Neural crest cell (in vitro differentiated cells): ENCODE measurements at regions not wholly inside any gene's neighbourhood (a gene's known extent, or its start where the extent isn't known, plus 50 kb on each side); places are given as distances from the start of the nearest gene placed in this dataset.

Experiments
- DNase-seq: peaks from one replicate; pipeline ENCODE4 v3.0.0; 2021; ENCODE audit warnings: low read depth, mixed read lengths, low spot score
- H3K27ac Mint-ChIP-seq: one replicate; pipeline ENCODE4 v1.8.0; 2021; ENCODE audit warnings: mild to moderate bottlenecking, mixed read lengths; ENCODE audit not compliant: unreplicated experiment
- H3K27me3 Mint-ChIP-seq: 2 replicates; pipeline ENCODE4 v1.8.0; 2021; ENCODE audit warnings: low read depth, mild to moderate bottlenecking, mixed read lengths
- H3K36me3 Mint-ChIP-seq: 2 replicates; pipeline ENCODE4 v1.8.0; 2021; ENCODE audit warnings: low read depth, mild to moderate bottlenecking, mixed read lengths
- H3K4me1 Mint-ChIP-seq: 2 replicates; pipeline ENCODE4 v1.8.0; 2021; ENCODE audit warnings: mixed read lengths
- H3K4me3 Mint-ChIP-seq: one replicate; pipeline ENCODE4 v1.8.0; 2021; ENCODE audit warnings: mild to moderate bottlenecking, mixed read lengths
- H3K9me3 Mint-ChIP-seq: 2 replicates; pipeline ENCODE4 v1.8.0; 2021; ENCODE audit warnings: mixed read lengths
- CTCF ChIP-seq: fragments of 200-600 bp; sonication (generic); conservative IDR thresholded peaks from 2 replicates; pipeline ENCODE4 v1.5.0; 2021; ENCODE audit warnings: antibody characterized with exemption, mild to moderate bottlenecking

GRCh38 chrX:39414290-39414854 is 613.1 kb downstream of the MID1IP1 start:
- no peak for DNase-seq
- Mint-ChIP-seq H3K27me3 (no peaks in the 10 kb centered on the region), H3K4me1 (peaks cover 15% of the 10 kb centered on the region), H3K4me3 (no peak overlapping the region), H3K9me3 (peaks cover 3% of the 10 kb centered on the region), H3K36me3 (no peaks in the 10 kb centered on the region), H3K27ac (no peak overlapping the region)
- no peak for TF ChIP-seq CTCF

- DNase-seq, result no peak
- no peak overlapping the region for H3K4me3 Mint-ChIP-seq
- H3K27me3 Mint-ChIP-seq, result no peaks in the 10 kb centered on the region
- H3K36me3 Mint-ChIP-seq, result no peaks in the 10 kb centered on the region
- H3K4me1 Mint-ChIP-seq, result peaks cover 18% of the 10 kb centered on the region
- no peak for TF ChIP-seq CTCF
- no peak overlapping the region for H3K27ac Mint-ChIP-seq
- H3K9me3 Mint-ChIP-seq, result peaks cover 3% of the 10 kb centered on the region
Measured at GRCh38 chrX:39416547-39417260, 615.4 kb downstream of the MID1IP1 start.

- no peak overlapping the region for H3K27ac Mint-ChIP-seq
- no peaks in the 10 kb centered on the region for H3K27me3 Mint-ChIP-seq
- H3K4me1 Mint-ChIP-seq, result peaks cover 18% of the 10 kb centered on the region
- peaks cover 3% of the 10 kb centered on the region for H3K9me3 Mint-ChIP-seq
- no peak for TF ChIP-seq CTCF
- H3K36me3 Mint-ChIP-seq, result no peaks in the 10 kb centered on the region
- H3K4me3 Mint-ChIP-seq, result no peak overlapping the region
- no peak for DNase-seq
Measured at GRCh38 chrX:39418254-39418704, 617.0 kb downstream of the MID1IP1 start.

- Mint-ChIP-seq H3K4me1 (peaks cover 18% of the 10 kb centered on the region), H3K9me3 (no peaks in the 10 kb centered on the region), H3K27ac (no peak overlapping the region), H3K4me3 (no peak overlapping the region), H3K36me3 (no peaks in the 10 kb centered on the region), H3K27me3 (no peaks in the 10 kb centered on the region)
- TF ChIP-seq CTCF, result no peak
- no peak for DNase-seq
Measured at GRCh38 chrX:39418731-39419638, 617.7 kb downstream of the MID1IP1 start.

GRCh38 chrX:39421006-39421405 is 619.7 kb downstream of the MID1IP1 start:
- Mint-ChIP-seq H3K4me1 (peaks cover 18% of the 10 kb centered on the region), H3K27me3 (no peaks in the 10 kb centered on the region), H3K27ac (no peak overlapping the region), H3K36me3 (no peaks in the 10 kb centered on the region), H3K9me3 (peaks cover 4% of the 10 kb centered on the region), H3K4me3 (no peak overlapping the region)
- no peak for TF ChIP-seq CTCF
- no peak for DNase-seq
